Calu3 (cell line): ENCODE measurements at regions not wholly inside any gene's neighbourhood (a gene's known extent, or its start where the extent isn't known, plus 50 kb on each side); places are given as distances from the start of the nearest gene placed in this dataset.

Source experiments
- BruUV-seq: library from RNA; stranded (reverse); fragments of 400-500 nt; replicated peaks from 2 replicates; lab custom pipeline; 2021; lab: Mats Ljungman, UMichigan
- CTCF ChIA-PET: fragments of 300-600 bp; sonication (Branson Sonifier 250); formaldehyde crosslinking; loops from one replicate; lab custom pipeline; 2022; ENCODE audit warnings: antibody characterized with exemption; lab: Charles Lee
- DNase-seq: peaks from one replicate; pipeline ENCODE4 v3.0.0; 2022
- H3K27ac Mint-ChIP-seq: one replicate; pipeline ENCODE4 v1.8.0; 2022; ENCODE audit warnings: mixed read lengths; ENCODE audit not compliant: unreplicated experiment
- H3K27me3 Mint-ChIP-seq: one replicate; pipeline ENCODE4 v1.8.0; 2022; ENCODE audit warnings: mixed read lengths; ENCODE audit not compliant: unreplicated experiment
- H3K36me3 Mint-ChIP-seq: one replicate; pipeline ENCODE4 v1.8.0; 2022; ENCODE audit warnings: mild to moderate bottlenecking, moderate library complexity, mixed read lengths; ENCODE audit not compliant: insufficient read depth, unreplicated experiment
- H3K4me1 Mint-ChIP-seq: one replicate; pipeline ENCODE4 v1.8.0; 2022; ENCODE audit warnings: mild to moderate bottlenecking, low read depth, mixed read lengths; ENCODE audit not compliant: unreplicated experiment
- H3K4me3 Mint-ChIP-seq: one replicate; pipeline ENCODE4 v1.8.0; 2022; ENCODE audit warnings: mild to moderate bottlenecking, low read depth, moderate library complexity, mixed read lengths; ENCODE audit not compliant: unreplicated experiment
- H3K9me3 Mint-ChIP-seq: one replicate; pipeline ENCODE4 v1.8.0; 2022; ENCODE audit warnings: low read depth, mixed read lengths; ENCODE audit not compliant: unreplicated experiment
- intact Hi-C: fragments of 100-400 bp; cut with micrococcal nuclease; formaldehyde crosslinking; loops from one replicate; pipeline ENCODE4 v1.10.0; 2022; ENCODE audit not compliant: unreplicated experiment
- TF ChIP-seq, protein P1 (sequence below): fragments of 200-600 bp; IDR thresholded peaks from one replicate; pipeline ENCODE4 v1.8.0; 2022; ENCODE audit warnings: antibody characterized with exemption; ENCODE audit not compliant: unreplicated experiment

DNA sequence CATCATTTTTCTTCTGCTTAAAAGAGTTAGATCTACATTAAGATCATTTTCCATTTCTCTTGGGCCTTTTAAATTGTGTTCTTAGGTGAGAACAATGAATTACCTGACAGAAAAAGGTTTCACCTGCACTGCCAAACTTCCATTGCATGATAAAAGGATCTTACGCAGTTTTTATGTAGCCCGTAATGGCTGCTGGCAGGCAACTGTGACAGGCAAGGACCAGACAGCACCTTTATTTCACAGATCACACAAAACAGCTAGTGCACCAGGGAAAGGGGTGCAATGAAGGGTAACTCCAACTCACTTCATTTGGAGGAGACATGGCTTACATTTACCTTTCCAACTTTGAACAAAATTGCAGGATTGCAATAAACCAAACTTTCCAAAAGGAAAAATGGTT is 159.8 kb downstream of the SLITRK1 start:
- TF ChIP-seq, protein P1, sequence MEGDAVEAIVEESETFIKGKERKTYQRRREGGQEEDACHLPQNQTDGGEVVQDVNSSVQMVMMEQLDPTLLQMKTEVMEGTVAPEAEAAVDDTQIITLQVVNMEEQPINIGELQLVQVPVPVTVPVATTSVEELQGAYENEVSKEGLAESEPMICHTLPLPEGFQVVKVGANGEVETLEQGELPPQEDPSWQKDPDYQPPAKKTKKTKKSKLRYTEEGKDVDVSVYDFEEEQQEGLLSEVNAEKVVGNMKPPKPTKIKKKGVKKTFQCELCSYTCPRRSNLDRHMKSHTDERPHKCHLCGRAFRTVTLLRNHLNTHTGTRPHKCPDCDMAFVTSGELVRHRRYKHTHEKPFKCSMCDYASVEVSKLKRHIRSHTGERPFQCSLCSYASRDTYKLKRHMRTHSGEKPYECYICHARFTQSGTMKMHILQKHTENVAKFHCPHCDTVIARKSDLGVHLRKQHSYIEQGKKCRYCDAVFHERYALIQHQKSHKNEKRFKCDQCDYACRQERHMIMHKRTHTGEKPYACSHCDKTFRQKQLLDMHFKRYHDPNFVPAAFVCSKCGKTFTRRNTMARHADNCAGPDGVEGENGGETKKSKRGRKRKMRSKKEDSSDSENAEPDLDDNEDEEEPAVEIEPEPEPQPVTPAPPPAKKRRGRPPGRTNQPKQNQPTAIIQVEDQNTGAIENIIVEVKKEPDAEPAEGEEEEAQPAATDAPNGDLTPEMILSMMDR = no peak
- intact Hi-C loops = no loop called here
- no peak for DNase-seq
- no peaks in the 10 kb centered on the region for H3K36me3 Mint-ChIP-seq
- BruUV-seq = no TSS peak
- no peak overlapping the region for H3K27ac Mint-ChIP-seq
- H3K9me3 Mint-ChIP-seq = no peaks in the 10 kb centered on the region
- H3K27me3 Mint-ChIP-seq = no peaks in the 10 kb centered on the region
- no peak overlapping the region for H3K4me3 Mint-ChIP-seq
- CTCF ChIA-PET = no interaction called here
- H3K4me1 Mint-ChIP-seq = no peaks in the 10 kb centered on the region

DNA sequence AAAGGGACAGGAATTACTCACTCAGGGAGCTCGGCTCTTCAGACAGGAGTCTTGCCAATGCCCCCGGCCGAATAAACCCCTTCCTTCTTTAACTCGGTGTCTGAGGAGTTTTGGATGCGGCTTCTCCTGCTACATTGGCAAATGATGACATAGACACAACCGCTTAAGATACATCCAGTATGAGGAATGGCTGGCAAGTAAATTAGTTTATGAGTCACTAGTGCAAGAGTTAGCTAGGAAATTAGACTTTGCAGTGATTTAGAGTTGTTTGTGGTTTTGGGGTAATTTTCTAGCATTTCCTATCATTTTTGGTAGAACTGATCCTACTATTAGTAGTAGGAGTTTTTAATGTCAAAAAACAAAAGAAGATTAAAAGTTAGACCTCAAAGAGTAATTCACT is 166.2 kb downstream of the SLITRK1 start:
- H3K27ac Mint-ChIP-seq = no peak overlapping the region
- no peaks in the 10 kb centered on the region for H3K4me1 Mint-ChIP-seq
- BruUV-seq = no TSS peak
- no peaks in the 10 kb centered on the region for H3K27me3 Mint-ChIP-seq
- H3K4me3 Mint-ChIP-seq = no peak overlapping the region
- H3K36me3 Mint-ChIP-seq = no peaks in the 10 kb centered on the region
- TF ChIP-seq, protein P1 = no peak
- no peaks in the 10 kb centered on the region for H3K9me3 Mint-ChIP-seq
- intact Hi-C loops = no loop called here
- CTCF ChIA-PET = no interaction called here
- no peak for DNase-seq

DNA sequence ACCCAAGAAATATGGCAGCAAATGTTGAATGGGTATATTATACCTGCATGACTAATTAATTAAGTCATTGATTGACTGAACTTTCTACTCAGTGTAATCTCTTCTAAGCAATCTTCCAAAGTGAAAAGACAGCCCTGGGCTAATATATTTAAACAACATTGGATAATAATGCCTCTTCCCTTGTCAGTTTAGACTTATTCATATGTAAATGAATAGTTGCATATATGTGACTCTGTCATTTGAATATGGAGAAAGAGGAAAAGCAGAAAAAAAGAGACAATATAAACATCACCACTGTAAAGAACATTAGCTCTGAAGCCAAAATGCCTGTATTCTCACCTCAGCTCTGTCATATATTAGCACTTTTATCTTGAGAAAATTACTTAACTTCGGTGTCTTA is 168.0 kb downstream of the SLITRK1 start:
- no peaks in the 10 kb centered on the region for H3K27me3 Mint-ChIP-seq
- no peak for DNase-seq
- CTCF ChIA-PET = no interaction called here
- H3K27ac Mint-ChIP-seq = no peak overlapping the region
- no peaks in the 10 kb centered on the region for H3K9me3 Mint-ChIP-seq
- TF ChIP-seq, protein P1 = no peak
- no TSS peak for BruUV-seq
- H3K4me1 Mint-ChIP-seq = no peaks in the 10 kb centered on the region
- intact Hi-C loops = no loop called here
- no peaks in the 10 kb centered on the region for H3K36me3 Mint-ChIP-seq
- H3K4me3 Mint-ChIP-seq = no peak overlapping the region

DNA sequence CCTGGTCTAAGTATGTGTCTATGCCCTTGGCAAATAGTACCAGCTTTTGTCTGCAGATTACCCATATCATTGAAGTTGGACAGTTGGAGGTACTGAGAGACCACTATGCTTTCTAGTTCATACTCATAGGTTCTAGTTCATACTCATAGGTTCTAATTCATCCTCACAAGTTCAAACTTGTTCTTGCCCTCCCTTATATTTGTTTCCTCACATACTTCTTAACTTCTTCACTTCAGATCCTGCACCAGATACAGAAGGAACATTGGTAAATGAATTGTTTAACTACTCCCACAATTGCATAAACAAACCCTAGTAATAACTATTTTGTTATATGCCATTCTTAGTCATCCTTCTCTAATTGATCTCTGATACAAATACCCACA is 172.2 kb downstream of the SLITRK1 start:
- CTCF ChIA-PET = no interaction called here

More for the DNA sequence above, 172.2 kb downstream of the SLITRK1 start:
- no TSS peak for BruUV-seq
- Mint-ChIP-seq H3K27me3 (no peaks in the 10 kb centered on the region), H3K4me3 (no peak overlapping the region), H3K9me3 (no peaks in the 10 kb centered on the region), H3K4me1 (no peaks in the 10 kb centered on the region), H3K36me3 (no peaks in the 10 kb centered on the region), H3K27ac (no peak overlapping the region)
- DNase-seq = no peak
- TF ChIP-seq, protein P1 = no peak
- intact Hi-C loops = no loop called here
